Heart left ventricle (tissue), 16 donors: ENCODE measurements at regions not wholly inside any gene's neighbourhood (a gene's known extent, or its start where the extent isn't known, plus 50 kb on each side); places are given as distances from the start of the nearest gene placed in this dataset.

Source experiments
- ATAC-seq, 4 donors: fragments of 200-7000 bp; cut with Tn5 transposase; one replicate each; pipeline ENCODE4 v1.9.1; 2020 to 2022; ENCODE audit warnings: moderate library complexity in 4 of 4, mild to moderate bottlenecking in 3 of 4, moderate number of reproducible peaks in 1 of 4
- DNase-seq, 5 donors: peaks; one replicate each; pipeline ENCODE4 v3.0.0-alpha.2; 2020
- H3K27ac ChIP-seq, 12 donors: fragments of 200-600 bp; sonication (generic) in 4 of 12; one replicate each; pipeline versions ENCODE4 v1.5.0 to v1.8.0; 2016 to 2022; ENCODE audit warnings: mild to moderate bottlenecking in 2 of 12
- H3K27me3 ChIP-seq, 9 donors: fragments of 200-600 bp; sonication (generic) in 2 of 9; one replicate each; pipeline versions ENCODE4 v1.5.1 to v1.8.0; 2016 to 2022; ENCODE audit warnings: mild to moderate bottlenecking in 3 of 9
- H3K36me3 ChIP-seq, 9 donors: fragments of 200-600 bp; sonication (generic) in 2 of 9; one replicate each; pipeline versions ENCODE4 v1.5.0 to v1.8.0; 2018 to 2022; ENCODE audit warnings: mild to moderate bottlenecking in 2 of 9
- H3K4me1 ChIP-seq, 12 donors: fragments of 200-600 bp; sonication (generic) in 4 of 12; one replicate each; pipeline versions ENCODE4 v1.5.0 to v1.8.0; 2016 to 2022; ENCODE audit warnings: mild to moderate bottlenecking in 3 of 12
- H3K4me3 ChIP-seq, 12 donors: fragments of 200-600 bp; sonication (generic) in 4 of 12; one replicate each; pipeline versions ENCODE4 v1.5.0 to v1.8.0; 2017 to 2022; ENCODE audit warnings: mild to moderate bottlenecking in 9 of 12, moderate library complexity in 4 of 12
- H3K9me3 ChIP-seq, 12 donors: fragments of 200-600 bp; sonication (generic) in 4 of 12; one replicate each; pipeline versions ENCODE4 v1.5.0 to v1.8.0; 2016 to 2022; ENCODE audit warnings: mild to moderate bottlenecking in 1 of 12
- POLR2A ChIP-seq, 2 donors: fragments of 450-650 bp; IDR thresholded peaks; one replicate each; pipeline ENCODE4 v1.6.1; 2017; ENCODE audit warnings: antibody characterized with exemption in 2 of 2, mild to moderate bottlenecking in 2 of 2, moderate library complexity in 2 of 2
- WGBS, 4 donors: extraction: QIAGEN DNeasy Blood & Tissue Kit in 2 of 4; methylation state at CpG; one replicate each; pipeline versions ENCODE4 v1.1.5 to v1.1.7; 2013 to 2018; 5-methylcytosine and 5-hydroxymethylcytosine counted together
- intact Hi-C, 10 donors: fragments of 100-400 bp; cut with DNase I; formaldehyde crosslinking; loops; one replicate each; pipeline versions ENCODE4 v1.11.1 to v1.14.2; 2022
- TF ChIP-seq, protein P1 (sequence below), 12 donors: fragments of 200-600 bp; sonication (generic) in 4 of 12; IDR thresholded peaks; one replicate each; pipeline versions ENCODE4 v1.5.0 to v1.8.0; 2018 to 2022; ENCODE audit warnings: antibody characterized with exemption in 12 of 12, mild to moderate bottlenecking in 5 of 12
- donor health status: ischemic (EF 13 %, LVEDD 7.1; RV severe dilation, severe dysfunction).
- donor health status: healthy with polysubstance abuse.
- donor health status: DM: no; HTN: yes; CAD: no.
- donor health status: DM: no; HTN: no; CAD: no.
- donor health status: ischemic (EF 25% LVEDD 6.9; RV normal size, moderate dysfunction).
- donor health status: ischemic (EF 25% LVEDD 5.7; RV mildly dilated, moderate dysfunction).
- donor health status: healthy.
- donor health status: DM: yes; HTN: yes; CAD: no.
- donor health status: ischemic (EF 35%, LVEDD 5.7; RV mildly dilated, moderate dysfunction).
- donor health status: nonischemic (EF 11% LVEDD 7.7; RV severe dilation, severe dysfunction).
- donor health status: DM: yes; HTN: yes; CAD: no.
- donor health status: PGD.
- donor health status: ischemic (EF 29% LVEDD 5.4; RV normal size, mild dysfunction).
- donor health status: nonischemic (EF 23%, LVEDD 6.1; RV moderate dilation, normal function).

DNA sequence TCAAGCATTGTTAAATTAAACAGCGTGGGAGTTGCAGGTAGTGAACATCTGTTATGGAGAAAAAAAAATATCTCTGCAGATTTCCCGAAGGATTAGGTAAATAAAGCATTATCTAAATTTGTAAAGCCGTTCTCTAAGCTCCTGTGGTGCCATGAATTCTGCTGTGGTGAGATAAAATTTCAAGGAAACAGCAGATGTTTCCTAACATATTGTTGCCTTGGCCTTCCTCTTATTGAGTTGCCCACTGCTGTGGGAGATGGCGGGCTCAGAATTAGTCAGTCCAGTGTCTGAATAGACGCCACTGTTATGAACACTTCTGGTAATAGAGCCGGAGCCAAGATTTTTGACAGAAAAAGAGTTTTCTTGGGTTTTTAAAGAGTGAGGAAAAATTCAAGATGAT lies 82.6 kb upstream of the ELMO1 start:
- WGBS, 4 donors: 41 to 57% (median 54%) methylated on average over 6 of the region's 6 CpGs
- peak in 1 of 4 donors; percentile 76 for ATAC-seq
- Histone ChIP-seq H3K4me3 (no peak overlapping the region), H3K36me3 (no peaks in the 10 kb centered on the region), H3K27me3 (no peaks in the 10 kb centered on the region), H3K27ac (peak overlapping the region in 3 of 12 donors; percentile 6 to 57 (median 18)), H3K4me1 (peaks cover 0 to 7% (median 0%) of the 10 kb centered on the region in 12 donors), H3K9me3 (no peaks in the 10 kb centered on the region)
- intact Hi-C loops: no loop called here
- TF ChIP-seq, protein P1, sequence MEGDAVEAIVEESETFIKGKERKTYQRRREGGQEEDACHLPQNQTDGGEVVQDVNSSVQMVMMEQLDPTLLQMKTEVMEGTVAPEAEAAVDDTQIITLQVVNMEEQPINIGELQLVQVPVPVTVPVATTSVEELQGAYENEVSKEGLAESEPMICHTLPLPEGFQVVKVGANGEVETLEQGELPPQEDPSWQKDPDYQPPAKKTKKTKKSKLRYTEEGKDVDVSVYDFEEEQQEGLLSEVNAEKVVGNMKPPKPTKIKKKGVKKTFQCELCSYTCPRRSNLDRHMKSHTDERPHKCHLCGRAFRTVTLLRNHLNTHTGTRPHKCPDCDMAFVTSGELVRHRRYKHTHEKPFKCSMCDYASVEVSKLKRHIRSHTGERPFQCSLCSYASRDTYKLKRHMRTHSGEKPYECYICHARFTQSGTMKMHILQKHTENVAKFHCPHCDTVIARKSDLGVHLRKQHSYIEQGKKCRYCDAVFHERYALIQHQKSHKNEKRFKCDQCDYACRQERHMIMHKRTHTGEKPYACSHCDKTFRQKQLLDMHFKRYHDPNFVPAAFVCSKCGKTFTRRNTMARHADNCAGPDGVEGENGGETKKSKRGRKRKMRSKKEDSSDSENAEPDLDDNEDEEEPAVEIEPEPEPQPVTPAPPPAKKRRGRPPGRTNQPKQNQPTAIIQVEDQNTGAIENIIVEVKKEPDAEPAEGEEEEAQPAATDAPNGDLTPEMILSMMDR (IDR thresholded peaks at IDR 0.05): no peak
- no peak for TF ChIP-seq POLR2A (IDR thresholded peaks at IDR 0.05)
- peak in 1 of 5 donors; percentile 20 for DNase-seq

DNA sequence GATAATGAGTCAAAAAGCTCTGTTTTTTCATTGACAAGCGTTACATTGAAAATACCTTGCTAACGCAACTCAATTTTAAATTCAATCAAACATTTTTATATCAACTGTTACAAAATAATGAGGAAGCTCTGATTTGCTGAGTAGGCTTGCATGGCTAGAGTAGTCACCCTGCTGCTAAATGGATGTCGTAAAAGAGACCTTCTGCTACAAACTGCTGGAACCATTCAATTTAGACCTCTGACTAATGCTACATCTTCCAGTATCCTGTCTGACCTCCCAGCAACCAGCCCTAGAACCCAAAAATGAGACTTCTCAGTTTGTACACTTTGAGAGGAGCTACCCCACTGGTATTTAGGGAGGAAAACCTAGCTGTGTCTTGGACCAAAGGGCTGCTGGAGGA lies 84.0 kb upstream of the ELMO1 start:
- Histone ChIP-seq H3K4me3 (no peak overlapping the region), H3K36me3 (no peaks in the 10 kb centered on the region), H3K27ac (no peak overlapping the region), H3K4me1 (peaks cover 0 to 7% (median 0%) of the 10 kb centered on the region in 12 donors), H3K27me3 (no peaks in the 10 kb centered on the region), H3K9me3 (no peaks in the 10 kb centered on the region)
- no peak for TF ChIP-seq POLR2A (IDR thresholded peaks at IDR 0.05)
- TF ChIP-seq, protein P1 (IDR thresholded peaks at IDR 0.05): no peak
- ATAC-seq (no peak), DNase-seq (no peak)
- WGBS, 4 donors: 79 to 96% (median 95%) methylated on average over 3 of the region's 3 CpGs
- intact Hi-C loops: no loop called here

DNA sequence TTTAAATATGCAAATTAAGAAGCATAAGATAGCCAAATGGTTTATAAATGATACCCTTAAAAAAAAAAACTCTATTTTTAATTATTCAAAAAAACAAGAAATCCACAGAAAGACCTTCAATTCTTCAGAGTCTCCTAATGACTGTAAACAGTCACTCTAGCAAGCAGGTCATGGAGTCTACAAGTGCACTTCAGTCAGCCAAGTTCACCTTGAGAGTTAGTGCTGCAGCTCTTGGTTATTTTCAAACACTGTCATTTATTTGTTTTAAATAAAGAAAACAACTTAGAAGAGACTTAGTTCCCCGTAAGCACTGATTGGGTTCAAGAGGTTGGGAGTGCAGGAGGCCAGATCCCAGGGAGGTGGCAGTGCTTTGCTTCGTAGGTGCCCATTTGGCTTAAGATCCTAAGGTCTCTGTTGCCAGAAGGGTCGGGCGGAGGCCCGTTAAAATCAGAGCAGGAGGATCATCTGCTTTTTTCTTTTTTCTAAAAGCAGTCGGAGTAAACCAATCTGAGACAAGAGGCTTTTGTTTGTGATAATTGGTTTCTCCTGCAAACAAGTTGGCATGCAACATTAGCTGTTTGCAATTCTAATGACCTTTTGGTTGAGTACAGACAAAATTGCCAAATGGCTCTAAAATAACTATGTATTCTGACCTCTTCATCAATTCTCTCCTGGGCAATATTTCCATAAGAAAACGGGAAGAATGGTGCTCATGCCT lies 86.4 kb upstream of the ELMO1 start:
- ATAC-seq (no peak), DNase-seq (no peak)
- Histone ChIP-seq H3K4me3 (no peak overlapping the region), H3K27me3 (no peaks in the 10 kb centered on the region), H3K9me3 (no peaks in the 10 kb centered on the region), H3K4me1 (peaks cover 0 to 7% (median 0%) of the 10 kb centered on the region in 12 donors), H3K27ac (no peak overlapping the region), H3K36me3 (no peaks in the 10 kb centered on the region)
- intact Hi-C loops: no loop called here
- TF ChIP-seq, protein P1 (IDR thresholded peaks at IDR 0.05): no peak
- TF ChIP-seq POLR2A (IDR thresholded peaks at IDR 0.05): no peak
- 74 to 81% (median 77%) methylated on average over 7 of the region's 7 CpGs for WGBS, 4 donors

DNA sequence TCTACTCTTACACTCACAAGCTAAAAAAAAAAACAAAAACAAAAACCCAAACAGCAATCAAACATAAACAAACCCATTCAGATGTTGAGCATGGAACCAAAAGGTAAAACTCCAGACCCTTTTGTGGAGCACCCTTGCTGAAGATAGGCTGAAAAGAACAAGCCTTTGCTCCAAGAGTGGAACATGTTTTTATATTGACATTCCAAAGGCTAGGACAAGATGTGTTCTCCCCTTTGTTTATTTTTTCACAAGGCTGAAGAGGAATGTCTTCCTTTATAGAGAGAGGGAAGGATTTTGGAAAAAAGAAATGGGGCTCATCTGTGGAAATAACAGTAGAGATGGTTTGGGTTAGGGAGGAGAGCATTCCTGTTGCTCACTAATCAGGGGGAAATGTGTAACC lies 87.2 kb upstream of the ELMO1 start:
- no peak overlapping the region for H3K4me3 ChIP-seq
- ATAC-seq: no peak
- TF ChIP-seq, protein P1 (IDR thresholded peaks at IDR 0.05): no peak
- no peak for TF ChIP-seq POLR2A (IDR thresholded peaks at IDR 0.05)

More for the DNA sequence above, 87.2 kb upstream of the ELMO1 start:
- no peak for DNase-seq
- no peaks in the 10 kb centered on the region for H3K27me3 ChIP-seq
- H3K36me3 ChIP-seq: no peaks in the 10 kb centered on the region
- intact Hi-C loops: no loop called here
- no peak overlapping the region for H3K27ac ChIP-seq
- no peaks in the 10 kb centered on the region for H3K9me3 ChIP-seq
- peaks cover 0 to 7% (median 0%) of the 10 kb centered on the region in 12 donors for H3K4me1 ChIP-seq
